ENCODE measurements at regions not wholly inside any gene's neighbourhood (a gene's known extent, or its start where the extent isn't known, plus 50 kb on each side); places are given as distances from the start of the nearest gene placed in this dataset.

DNA sequence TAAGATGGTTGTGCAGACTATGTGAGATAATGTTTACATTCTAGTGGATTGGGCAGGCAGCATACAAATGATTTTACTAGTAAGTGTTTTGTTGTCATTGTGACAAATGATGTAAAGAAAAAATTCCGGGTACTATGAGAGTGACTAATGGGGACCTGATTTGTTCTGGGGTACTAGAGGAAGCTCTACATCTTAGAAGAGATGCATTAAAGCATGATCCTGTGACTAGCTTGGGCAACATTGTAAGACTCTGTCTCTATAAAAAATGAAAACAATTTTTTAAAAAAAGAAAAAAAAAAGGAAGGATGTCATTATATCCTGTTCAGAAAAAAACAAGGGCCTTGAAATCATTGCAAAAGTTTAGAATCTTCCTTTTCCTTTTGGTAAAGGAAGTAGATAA is 58.1 kb upstream of the MYRIP start:
- DNase-seq: no peak

- DNase-seq: no peak
Observed at GRCh38 chr3:39752019-39752637, 57.3 kb upstream of the MYRIP start.

DNA sequence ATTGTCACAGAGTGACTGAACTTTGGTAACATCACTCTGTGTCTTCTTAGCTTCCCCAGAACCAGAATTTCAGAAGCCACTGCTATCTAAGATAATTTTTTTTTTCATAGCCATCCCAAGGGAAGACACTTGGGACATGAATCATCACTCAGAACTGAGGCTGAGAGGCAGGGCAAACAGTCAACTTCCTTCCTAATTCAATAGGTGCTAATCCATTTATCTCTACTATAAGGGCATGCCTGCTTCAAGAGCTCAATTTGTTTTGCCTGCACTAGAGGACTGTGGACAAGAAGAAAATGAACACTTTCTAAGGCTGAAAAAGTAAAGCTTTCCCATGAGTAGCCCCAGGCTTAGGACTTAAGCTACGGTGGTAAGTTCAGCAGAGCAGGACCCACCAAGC is 56.7 kb upstream of the MYRIP start:
- no peak for DNase-seq

- no peak for DNase-seq
Observed at GRCh38 chr3:39753391-39753790, 56.0 kb upstream of the MYRIP start.

DNA sequence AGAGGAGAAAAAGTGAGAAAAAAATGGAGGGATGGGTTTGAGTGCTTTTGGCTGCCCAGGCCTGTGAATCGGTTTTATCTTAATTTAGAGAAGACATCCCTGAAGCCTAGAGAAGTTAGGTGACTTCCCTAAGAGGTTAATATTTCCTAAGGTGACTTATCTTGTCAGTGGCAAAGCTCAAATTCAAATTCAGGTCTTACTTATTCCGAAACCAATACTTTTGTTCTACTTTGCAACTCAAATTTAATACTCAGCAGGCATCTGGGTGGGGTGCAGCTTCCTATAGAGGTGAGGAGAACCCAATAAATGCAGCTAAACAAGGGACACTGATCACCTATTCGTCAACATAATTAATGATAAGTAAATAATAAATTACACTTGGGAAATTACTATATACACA is 54.9 kb upstream of the MYRIP start:
- DNase-seq: no peak

DNA sequence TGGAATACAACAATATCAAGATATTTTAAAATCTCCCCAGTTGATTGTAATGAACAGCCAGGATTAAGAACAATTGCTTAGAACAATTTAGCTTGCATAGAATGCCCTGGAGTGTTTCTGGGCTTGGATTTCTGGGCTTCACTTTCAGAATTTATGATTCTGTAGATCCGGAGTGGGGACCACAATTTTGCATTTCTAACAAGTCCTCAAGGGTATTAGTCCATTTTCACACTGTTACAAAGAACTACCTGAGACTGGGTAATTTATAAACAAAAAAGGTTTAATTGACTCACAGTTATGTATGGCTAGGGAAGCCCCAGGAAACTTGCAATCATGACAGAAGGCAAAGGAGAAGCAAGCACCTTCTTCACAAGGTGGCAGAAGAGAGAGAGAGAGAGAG is 54.3 kb upstream of the MYRIP start:
- DNase-seq: no peak

GRCh38 chr3:39757307-39757706 is 52.1 kb upstream of the MYRIP start:
- no peak for DNase-seq

All from NCI-H2029 (cell line).